GM12873 (cell line): ENCODE measurements at regions not wholly inside any gene's neighbourhood (a gene's known extent, or its start where the extent isn't known, plus 50 kb on each side); places are given as distances from the start of the nearest gene placed in this dataset.

Experiments used
- CTCF ChIP-seq: IDR thresholded peaks from 2 replicates; pipeline ENCODE4 v1.5.1; 2012; ENCODE audit warnings: low read depth, mild to moderate bottlenecking, moderate library complexity, low read length, control low read depth; ENCODE audit not compliant: insufficient read depth; ENCODE audit errors: missing control alignments

GRCh38 chr2:195121341-195121740, 535.7 kb upstream of the SLC39A10 start:
- TF ChIP-seq CTCF = no peak

- TF ChIP-seq CTCF = no peak
These were observed 537.8 kb upstream of the SLC39A10 start for GRCh38 chr2:195119231-195119630.

DNA sequence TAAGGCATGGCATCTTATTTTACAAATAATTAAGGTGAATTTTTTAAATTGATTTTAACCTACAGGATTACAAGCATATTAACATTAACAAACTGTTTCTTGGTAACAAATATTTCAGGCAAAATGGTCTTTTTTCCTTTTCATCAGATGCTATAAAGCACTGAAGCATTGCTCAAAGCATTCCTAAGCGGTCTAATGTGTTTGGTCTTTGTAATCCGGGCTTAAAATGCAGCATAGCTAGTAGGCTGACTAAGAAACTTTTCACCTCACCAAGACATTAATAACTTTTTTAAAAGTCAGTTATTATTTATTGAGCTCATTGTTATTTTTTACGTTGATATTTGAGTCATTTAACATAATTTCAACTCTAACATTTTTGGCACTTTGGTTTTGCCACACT, 538.8 kb upstream of the SLC39A10 start:
- no peak for TF ChIP-seq CTCF

GRCh38 chr2:195117011-195117410, 540.0 kb upstream of the SLC39A10 start:
- no peak for TF ChIP-seq CTCF

- no peak for TF ChIP-seq CTCF
These were observed 541.3 kb upstream of the SLC39A10 start for GRCh38 chr2:195115738-195116137.

DNA sequence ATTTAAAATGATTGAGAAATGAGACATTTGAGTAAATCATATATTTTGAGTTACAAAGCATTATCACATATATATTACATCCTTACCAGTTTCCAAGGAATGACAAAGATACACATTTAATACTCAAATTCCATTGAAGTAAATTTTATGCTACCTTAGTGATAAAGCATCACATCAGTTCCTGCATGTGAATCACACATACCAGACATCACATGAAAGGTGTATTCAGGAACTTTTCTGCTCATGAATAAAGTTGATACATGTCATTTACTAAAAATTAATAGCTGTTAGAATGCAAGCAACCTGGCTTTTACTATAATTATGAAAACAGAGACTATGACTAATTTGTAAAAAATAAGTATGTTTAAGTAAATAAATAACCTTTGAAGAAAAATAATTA, 548.8 kb upstream of the SLC39A10 start:
- TF ChIP-seq CTCF = no peak

GRCh38 chr2:195106681-195107380, 550.2 kb upstream of the SLC39A10 start:
- TF ChIP-seq CTCF = no peak
